NK-92 treated with Interleukin-12 subunit alpha and Interleukin-12 subunit beta, amount 100 ng/mL, for 24 hours (cell line): ENCODE measurements at regions not wholly inside any gene's neighbourhood (a gene's known extent, or its start where the extent isn't known, plus 50 kb on each side); places are given as distances from the start of the nearest gene placed in this dataset.
"Not testable (repeated sequence)": the region's sequence is repeated elsewhere in the genome, so short reads cannot be mapped to it uniquely, and the experiment has no call there.

Source experiments
- DNase-seq: peaks from one replicate; lab custom pipeline; 2025; lab: John Stamatoyannopoulos, UW

- no peak for DNase-seq
Observed at GRCh38 chr14:85159726-85160125, 370.2 kb upstream of the FLRT2 start.

- no peak for DNase-seq
Observed at GRCh38 chr14:85165094-85165493, 364.9 kb upstream of the FLRT2 start.

- no peak for DNase-seq
Observed at GRCh38 chr14:85169381-85169780, 360.6 kb upstream of the FLRT2 start.

GRCh38 chr14:85172290-85172689 is 357.7 kb upstream of the FLRT2 start:
- DNase-seq: no peak

GRCh38 chr14:85172889-85173477 is 357.0 kb upstream of the FLRT2 start:
- DNase-seq: no peak

GRCh38 chr14:85175556-85175955 is 354.4 kb upstream of the FLRT2 start:
- no peak for DNase-seq

- DNase-seq: no peak
Observed at GRCh38 chr14:85178864-85179263, 351.1 kb upstream of the FLRT2 start.

GRCh38 chr14:85180876-85181275 is 349.1 kb upstream of the FLRT2 start:
- no peak for DNase-seq

- DNase-seq: no peak
Observed at GRCh38 chr14:85182282-85182681, 347.7 kb upstream of the FLRT2 start.

GRCh38 chr14:85186082-85186481 is 343.9 kb upstream of the FLRT2 start:
- DNase-seq: no peak

- no peak for DNase-seq
Observed at GRCh38 chr14:85187521-85187920, 342.4 kb upstream of the FLRT2 start.

- no peak for DNase-seq
Observed at GRCh38 chr14:85188836-85189235, 341.1 kb upstream of the FLRT2 start.

GRCh38 chr14:85189253-85189652 is 340.7 kb upstream of the FLRT2 start:
- DNase-seq: not testable (repeated sequence)

GRCh38 chr14:85190251-85190650 is 339.7 kb upstream of the FLRT2 start:
- no peak for DNase-seq

GRCh38 chr14:85191986-85192385 is 338.0 kb upstream of the FLRT2 start:
- DNase-seq: no peak

- no peak for DNase-seq
Observed at GRCh38 chr14:85195872-85196477, 334.0 kb upstream of the FLRT2 start.

GRCh38 chr14:85198001-85198400 is 331.9 kb upstream of the FLRT2 start:
- no peak for DNase-seq

- DNase-seq: no peak
Observed at GRCh38 chr14:85205875-85206274, 324.1 kb upstream of the FLRT2 start.

GRCh38 chr14:85214471-85214870 is 315.5 kb upstream of the FLRT2 start:
- no peak for DNase-seq

- DNase-seq: no peak
Observed at GRCh38 chr14:85217412-85217811, 312.5 kb upstream of the FLRT2 start.

- no peak for DNase-seq
Observed at GRCh38 chr14:85218982-85219381, 311.0 kb upstream of the FLRT2 start.

- no peak for DNase-seq
Observed at GRCh38 chr14:85221832-85222231, 308.1 kb upstream of the FLRT2 start.

GRCh38 chr14:85222341-85222740 is 307.6 kb upstream of the FLRT2 start:
- DNase-seq: no peak

- no peak for DNase-seq
Observed at GRCh38 chr14:85223667-85224066, 306.3 kb upstream of the FLRT2 start.
